Endothelial cell of umbilical vein (primary cell): ENCODE measurements at regions not wholly inside any gene's neighbourhood (a gene's known extent, or its start where the extent isn't known, plus 50 kb on each side); places are given as distances from the start of the nearest gene placed in this dataset.

Source experiments
- BruUV-seq: library from RNA; stranded (reverse); fragments of 400-500 nt; replicated peaks from 2 replicates; lab custom pipeline; 2021; lab: Mats Ljungman, UMichigan
- CTCF ChIA-PET: fragments of 300-600, 350-600 bp; sonication (Branson Sonifier 250); formaldehyde crosslinking; loops from one replicate; lab custom pipeline; 2021; ENCODE audit warnings: antibody characterized with exemption, inconsistent platforms; lab: Charles Lee
- POLR2A ChIA-PET: fragments of 300-600, 350-600 bp; sonication (Branson Sonifier 250); formaldehyde crosslinking; loops from one replicate; lab custom pipeline; 2021; ENCODE audit warnings: antibody characterized with exemption, inconsistent platforms; lab: Charles Lee
- DNase-seq: peaks from one replicate; pipeline ENCODE4 v3.0.0-alpha.2; 2011; ENCODE audit warnings: low read depth, low spot score
- FAIRE-seq: peaks from 2 replicates; lab custom pipeline; 2011; peaks lifted over from hg19 to GRCh38; lab: Jason Lieb, UNC
- H2AFZ ChIP-seq: 2 replicates; pipeline ENCODE4 v1.6.0; 2012; ENCODE audit warnings: low read depth, low read length, control low read depth, inconsistent platforms
- H3K27ac ChIP-seq: 2 replicates; pipeline ENCODE4 v1.5.1; 2011; ENCODE audit warnings: low read depth, mild to moderate bottlenecking, control low read depth, low read length, moderate library complexity; ENCODE audit not compliant: insufficient read depth
- H3K27me3 ChIP-seq, 2 experiments: 2 replicates each; pipeline versions ENCODE4 v1.6.0 to v1.6.1; 2011; ENCODE audit warnings: low read length in 2 of 2, mixed read lengths in 1 of 2; ENCODE audit not compliant: control insufficient read depth in 2 of 2, insufficient read depth in 2 of 2
- H3K36me3 ChIP-seq, 2 experiments: 2 replicates in 1 of 2; 3 replicates in 1 of 2; pipeline ENCODE4 v1.5.1; 2011; ENCODE audit warnings: low read length in 2 of 2, mild to moderate bottlenecking in 1 of 2, moderate library complexity in 1 of 2; ENCODE audit not compliant: control insufficient read depth in 2 of 2, insufficient read depth in 2 of 2; ENCODE audit errors: extremely low read depth in 1 of 2
- H3K4me1 ChIP-seq: 3 replicates; pipeline ENCODE4 v1.5.1; 2011; ENCODE audit warnings: mild to moderate bottlenecking, low read length; ENCODE audit not compliant: control insufficient read depth, insufficient read depth; ENCODE audit errors: extremely low read depth
- H3K4me2 ChIP-seq: 2 replicates; pipeline ENCODE4 v1.6.1; 2011; ENCODE audit warnings: low read length, control low read depth, mixed read lengths; ENCODE audit not compliant: insufficient read depth
- H3K4me3 ChIP-seq, 3 experiments: fragments of 200-600 bp in 1 of 3; sonication (generic), shearing (Covaris generic) in 1 of 3; replicated peaks in 1 of 3; 2 replicates each; pipeline ENCODE4 v1.5.1; 2011 to 2016; ENCODE audit warnings: control low read depth in 3 of 3, low read length in 3 of 3, mild to moderate bottlenecking in 2 of 3, inconsistent platforms in 1 of 3, low read depth in 1 of 3, moderate library complexity in 1 of 3; ENCODE audit not compliant: insufficient read depth in 1 of 3
- H3K79me2 ChIP-seq: 2 replicates; pipeline ENCODE4 v1.6.0; 2012; ENCODE audit warnings: low read length, inconsistent platforms; ENCODE audit not compliant: control insufficient read depth, insufficient read depth
- H3K9ac ChIP-seq: replicated peaks from 2 replicates; pipeline ENCODE3; 2011; ENCODE audit warnings: low read length, control low read depth; ENCODE audit not compliant: insufficient read depth; ENCODE audit errors: extremely low read depth
- H3K9me1 ChIP-seq: replicated peaks from 3 replicates; pipeline ENCODE4 v1.6.0; 2011; ENCODE audit warnings: mild to moderate bottlenecking, low read length; ENCODE audit not compliant: control insufficient read depth, insufficient read depth; ENCODE audit errors: extremely low read depth
- H3K9me3 ChIP-seq: replicated peaks from 2 replicates; pipeline ENCODE4 v1.5.1; 2012; ENCODE audit warnings: low read length, inconsistent platforms; ENCODE audit not compliant: control insufficient read depth, insufficient read depth
- H4K20me1 ChIP-seq: replicated peaks from 2 replicates; pipeline ENCODE3; 2011; ENCODE audit warnings: mild to moderate bottlenecking, low read length; ENCODE audit not compliant: control insufficient read depth, insufficient read depth; ENCODE audit errors: extremely low read depth
- CTCF ChIP-seq, 2 donors: IDR thresholded peaks; 1 replicate in 1 of 2; 2 replicates in 1 of 2; pipeline ENCODE4 v1.5.1; 2011; ENCODE audit warnings: low read length in 2 of 2, mild to moderate bottlenecking in 2 of 2, moderate library complexity in 2 of 2, control low read depth in 1 of 2, inconsistent platforms in 1 of 2, low read depth in 1 of 2; ENCODE audit not compliant: insufficient read depth in 1 of 2; ENCODE audit errors: extremely low read depth in 1 of 2
- EZH2 ChIP-seq: IDR thresholded peaks from 2 replicates; pipeline ENCODE4 v1.6.1; 2012; ENCODE audit warnings: borderline replicate concordance, low read depth, mild to moderate bottlenecking, moderate library complexity, low read length, inconsistent platforms; ENCODE audit not compliant: severe bottlenecking
- FOS ChIP-seq: IDR thresholded peaks from 2 replicates; pipeline ENCODE4 v1.6.1; 2011; ENCODE audit warnings: mild to moderate bottlenecking, low read length, moderate library complexity, borderline replicate concordance; ENCODE audit not compliant: insufficient read depth
- JUN ChIP-seq: IDR thresholded peaks from 2 replicates; pipeline ENCODE4 v1.6.1; 2011; ENCODE audit warnings: borderline replicate concordance, low read depth; ENCODE audit not compliant: insufficient read length, insufficient read depth
- MAX ChIP-seq: IDR thresholded peaks from 2 replicates; pipeline ENCODE4 v1.6.1; 2011; ENCODE audit not compliant: insufficient read depth, insufficient read length
- MYC ChIP-seq: IDR thresholded peaks from one replicate; pipeline ENCODE4 v1.6.1; 2011; ENCODE audit warnings: mild to moderate bottlenecking, low read depth, low read length
- POLR2A ChIP-seq: IDR thresholded peaks from 2 replicates; pipeline ENCODE4 v1.6.1; 2012; ENCODE audit warnings: low read depth, mild to moderate bottlenecking, control low read depth, low read length
- POLR2AphosphoS5 ChIP-seq: IDR thresholded peaks from 2 replicates; pipeline ENCODE4 v1.6.1; 2012; ENCODE audit warnings: low read depth, mild to moderate bottlenecking, control low read depth, low read length, moderate library complexity; ENCODE audit not compliant: insufficient read depth
- dilution Hi-C: fragments of 300-500 bp; cut with MboI; formaldehyde crosslinking; loops from one replicate; pipeline ENCODE4 v1.15.0; 2019; ENCODE audit warnings: low sequenced_read_pairs; ENCODE audit not compliant: extremely low pct_ligation_motif_present
- intact Hi-C: fragments of 100-400 bp; cut with micrococcal nuclease; formaldehyde crosslinking; loops from one replicate; pipeline ENCODE4 v1.10.0; 2022

- ChIA-PET CTCF (no interaction called here), POLR2A (no interaction called here)
- Histone ChIP-seq H4K20me1 (no peaks in the 10 kb centered on the region), H3K4me1 (no peaks in the 10 kb centered on the region), H3K4me3 (no peak overlapping the region), H3K9me1 (no peaks in the 10 kb centered on the region), H3K4me2 (no peak overlapping the region), H3K9ac (no peak overlapping the region), H3K36me3 (no peaks in the 10 kb centered on the region), H3K27ac (no peak overlapping the region), H3K9me3 (no peaks in the 10 kb centered on the region), H2AFZ (no peak overlapping the region), H3K27me3 (no peaks in the 10 kb centered on the region), H3K79me2 (no peaks in the 10 kb centered on the region)
- intact Hi-C loops (no loop called here), dilution Hi-C loops (no loop called here)
- no peak for FAIRE-seq
- TF ChIP-seq MYC (no peak), MAX (no peak), EZH2 (no peak), POLR2A (no peak), CTCF (IDR thresholded peaks at IDR 0.05; ENCODE audit: extremely low read depth in 1 of 2, insufficient read depth in 1 of 2, low read depth in 1 of 2, low read length in 2 of 2) (no peak), POLR2AphosphoS5 (no peak), FOS (no peak), JUN (no peak)
- BruUV-seq, result no TSS peak
- no peak for DNase-seq
Observed at GRCh38 chr5:38113456-38113855, 144.9 kb upstream of the EGFLAM start.
